NCI-H2196 (cell line): ENCODE measurements at regions not wholly inside any gene's neighbourhood (a gene's known extent, or its start where the extent isn't known, plus 50 kb on each side); places are given as distances from the start of the nearest gene placed in this dataset.
A peak's percentile ranks its signal among the peaks of the same experiment; 100 is the strongest.

Experiments
- DNase-seq: peaks from one replicate; lab custom pipeline; 2025; ENCODE audit not compliant: unreplicated experiment; lab: John Stamatoyannopoulos, UW

GRCh38 chr1:2886631-2887030 lies 85.1 kb upstream of the TTC34 start:
- no peak for DNase-seq

- DNase-seq = no peak
These were observed 86.7 kb upstream of the TTC34 start for GRCh38 chr1:2887941-2888855.

- peak; percentile 13 for DNase-seq
These were observed 88.8 kb upstream of the TTC34 start for GRCh38 chr1:2890221-2890850.

GRCh38 chr1:2891923-2892448 lies 90.5 kb upstream of the TTC34 start:
- DNase-seq = no peak

- no peak for DNase-seq
These were observed 92.1 kb upstream of the TTC34 start for GRCh38 chr1:2893473-2894120.

GRCh38 chr1:2894381-2895041 lies 93.0 kb upstream of the TTC34 start:
- no peak for DNase-seq

GRCh38 chr1:2896824-2897223 lies 95.3 kb upstream of the TTC34 start:
- no peak for DNase-seq

- no peak for DNase-seq
These were observed 101.7 kb upstream of the TTC34 start for GRCh38 chr1:2903226-2903625.

GRCh38 chr1:2904191-2904590 lies 102.7 kb upstream of the TTC34 start:
- DNase-seq = no peak

GRCh38 chr1:2905356-2905755 lies 103.9 kb upstream of the TTC34 start:
- DNase-seq = no peak

- peak; percentile 13 for DNase-seq
These were observed 104.6 kb upstream of the TTC34 start for GRCh38 chr1:2906085-2906484.

- DNase-seq = no peak
These were observed 105.1 kb upstream of the TTC34 start for GRCh38 chr1:2906620-2907019.

GRCh38 chr1:2907051-2907450 lies 105.6 kb upstream of the TTC34 start:
- no peak for DNase-seq

GRCh38 chr1:2908081-2908480 lies 106.6 kb upstream of the TTC34 start:
- DNase-seq = no peak

GRCh38 chr1:2908561-2908960 lies 107.1 kb upstream of the TTC34 start:
- DNase-seq = no peak

- no peak for DNase-seq
These were observed 108.3 kb upstream of the TTC34 start for GRCh38 chr1:2909797-2910196.

- no peak for DNase-seq
These were observed 108.7 kb upstream of the TTC34 start for GRCh38 chr1:2910211-2910610.

- DNase-seq = no peak
These were observed 109.7 kb upstream of the ACTRT2 start for GRCh38 chr1:2911421-2912178.

GRCh38 chr1:2912424-2913061 lies 108.7 kb upstream of the ACTRT2 start:
- no peak for DNase-seq

GRCh38 chr1:2913091-2913490 lies 108.2 kb upstream of the ACTRT2 start:
- DNase-seq = no peak
